Mucosa of descending colon (tissue), 3 donors: ENCODE measurements at regions not wholly inside any gene's neighbourhood (a gene's known extent, or its start where the extent isn't known, plus 50 kb on each side); places are given as distances from the start of the nearest gene placed in this dataset.

Experiments used
- ATAC-seq: fragments of 200-7000 bp; cut with Tn5 transposase; one replicate; pipeline ENCODE4 v1.9.1; 2020; ENCODE audit warnings: mild to moderate bottlenecking, moderate library complexity
- DNase-seq, 3 donors: peaks; one replicate each; pipeline ENCODE4 v3.0.0-alpha.2; 2020
- H3K36me3 ChIP-seq: fragments of 200-600 bp; one replicate; pipeline ENCODE4 v1.8.0; 2021; ENCODE audit warnings: low read depth, mild to moderate bottlenecking
- H3K4me1 ChIP-seq: fragments of 200-600 bp; one replicate; pipeline ENCODE4 v1.8.0; 2021; ENCODE audit warnings: low read depth, mild to moderate bottlenecking
- H3K4me3 ChIP-seq: fragments of 200-600 bp; one replicate; pipeline ENCODE4 v1.8.0; 2021; ENCODE audit warnings: mild to moderate bottlenecking
- H3K9me3 ChIP-seq: fragments of 200-600 bp; one replicate; pipeline ENCODE4 v1.8.0; 2021; ENCODE audit warnings: mild to moderate bottlenecking
- intact Hi-C, 2 donors: fragments of 100-400 bp; cut with DNase I in 1 of 2; cut with micrococcal nuclease in 1 of 2; formaldehyde crosslinking; loops; one replicate each; pipeline versions ENCODE4 v1.11.0 to v1.11.1; 2022; cut with DNase I, micrococcal nuclease
- TF ChIP-seq, protein P1 (sequence below): fragments of 200-600 bp; IDR thresholded peaks from one replicate; pipeline ENCODE4 v1.8.0; 2022; ENCODE audit warnings: antibody characterized with exemption, mild to moderate bottlenecking
- donor health status: DM: no; HTN: no; CAD: no; lungs with moderate emphysema.
- donor health status: DM: no; HTN: no; CAD: no.
- donor health status: DM: no; HTN: yes; CAD: no.

DNA sequence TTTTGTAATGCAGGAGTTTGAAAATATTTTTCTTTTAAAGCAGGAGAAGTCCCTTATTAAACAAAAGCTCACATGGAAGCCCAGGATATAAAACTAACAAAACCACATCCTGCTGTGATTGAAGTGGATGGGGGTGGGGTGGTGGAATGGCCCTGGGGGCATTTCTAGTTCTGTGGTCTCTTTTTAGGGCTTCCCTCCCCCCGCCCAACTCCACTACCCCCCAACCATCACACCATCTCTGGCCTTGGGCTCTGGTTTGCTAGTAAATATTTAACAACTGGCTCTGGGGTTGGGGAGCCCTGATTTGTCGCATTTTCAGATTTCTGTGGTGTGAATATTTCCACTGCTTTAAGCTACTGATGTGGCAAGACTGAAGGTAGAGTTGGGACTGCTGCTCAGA, 279.6 kb upstream of the PLET1 start:
- no peaks in the 10 kb centered on the region for H3K4me1 ChIP-seq
- TF ChIP-seq, protein P1, sequence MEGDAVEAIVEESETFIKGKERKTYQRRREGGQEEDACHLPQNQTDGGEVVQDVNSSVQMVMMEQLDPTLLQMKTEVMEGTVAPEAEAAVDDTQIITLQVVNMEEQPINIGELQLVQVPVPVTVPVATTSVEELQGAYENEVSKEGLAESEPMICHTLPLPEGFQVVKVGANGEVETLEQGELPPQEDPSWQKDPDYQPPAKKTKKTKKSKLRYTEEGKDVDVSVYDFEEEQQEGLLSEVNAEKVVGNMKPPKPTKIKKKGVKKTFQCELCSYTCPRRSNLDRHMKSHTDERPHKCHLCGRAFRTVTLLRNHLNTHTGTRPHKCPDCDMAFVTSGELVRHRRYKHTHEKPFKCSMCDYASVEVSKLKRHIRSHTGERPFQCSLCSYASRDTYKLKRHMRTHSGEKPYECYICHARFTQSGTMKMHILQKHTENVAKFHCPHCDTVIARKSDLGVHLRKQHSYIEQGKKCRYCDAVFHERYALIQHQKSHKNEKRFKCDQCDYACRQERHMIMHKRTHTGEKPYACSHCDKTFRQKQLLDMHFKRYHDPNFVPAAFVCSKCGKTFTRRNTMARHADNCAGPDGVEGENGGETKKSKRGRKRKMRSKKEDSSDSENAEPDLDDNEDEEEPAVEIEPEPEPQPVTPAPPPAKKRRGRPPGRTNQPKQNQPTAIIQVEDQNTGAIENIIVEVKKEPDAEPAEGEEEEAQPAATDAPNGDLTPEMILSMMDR = no peak
- no peaks in the 10 kb centered on the region for H3K9me3 ChIP-seq
- ATAC-seq = no peak
- no peak for DNase-seq
- no peak overlapping the region for H3K4me3 ChIP-seq
- no peaks in the 10 kb centered on the region for H3K36me3 ChIP-seq
- intact Hi-C loops = no loop called here

DNA sequence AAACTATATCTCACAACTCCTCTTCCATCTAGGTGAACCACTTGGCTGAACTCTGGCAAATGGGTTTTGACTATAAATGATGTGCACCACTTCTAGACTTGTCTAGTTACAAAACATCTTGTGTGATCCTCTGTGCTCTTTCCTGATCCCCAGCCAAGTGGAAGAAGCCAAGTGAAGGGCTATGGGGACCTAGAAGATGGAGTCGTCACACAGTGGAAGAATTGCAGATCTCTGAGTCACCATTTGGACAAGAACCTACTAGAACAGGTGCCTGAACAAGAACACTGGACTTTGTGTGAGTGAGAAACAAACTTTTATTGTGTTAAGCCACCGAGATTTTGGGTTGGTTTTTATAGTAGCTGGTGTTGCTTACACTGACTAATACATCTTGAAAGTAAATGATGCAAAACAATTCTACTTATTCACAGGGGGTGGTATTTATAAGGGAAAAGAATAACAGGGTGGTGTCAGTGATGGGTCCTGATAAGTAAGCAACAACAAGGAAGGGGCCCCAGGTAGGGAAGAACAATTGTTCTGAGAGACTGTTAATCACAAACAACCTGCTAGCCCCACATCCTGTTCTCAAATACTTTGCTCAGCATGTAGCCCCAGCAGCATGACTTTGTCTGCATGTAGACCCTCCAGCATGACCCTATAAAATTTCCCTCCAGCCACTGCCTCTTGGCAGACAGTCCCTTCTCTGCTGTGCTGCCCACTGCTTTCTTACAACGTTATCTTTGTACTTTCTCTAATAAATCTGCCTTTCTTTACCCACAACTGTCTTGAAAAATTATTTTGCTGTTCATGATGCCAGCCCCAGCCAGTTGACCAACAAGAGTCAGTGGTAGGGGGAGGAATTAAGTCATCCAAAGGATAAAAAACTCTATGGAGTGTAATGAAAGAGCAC, 280.7 kb upstream of the PLET1 start:
- ATAC-seq = no peak
- intact Hi-C loops = no loop called here
- TF ChIP-seq, protein P1 = no peak

DNA sequence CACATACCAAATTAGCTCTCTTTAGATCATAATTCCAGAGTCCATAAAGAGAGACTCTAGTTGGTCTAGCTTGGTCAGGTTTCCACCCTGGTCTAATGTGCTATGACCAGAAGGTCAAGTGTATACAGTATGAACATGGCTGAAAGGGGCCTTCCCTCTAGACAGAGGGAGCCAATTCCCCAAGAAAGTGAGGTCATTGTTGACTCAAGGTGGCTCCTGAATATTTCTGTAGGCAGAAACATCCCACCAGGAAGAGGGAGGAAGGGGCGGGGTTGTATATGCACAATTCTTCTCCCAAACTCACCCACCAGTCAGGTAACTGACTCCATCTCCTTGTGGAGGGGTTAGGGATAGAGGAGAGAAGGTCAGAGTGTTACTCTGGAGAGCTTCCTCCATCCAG, 281.8 kb upstream of the PLET1 start:
- TF ChIP-seq, protein P1 = no peak
- Histone ChIP-seq H3K4me1 (no peaks in the 10 kb centered on the region), H3K4me3 (no peak overlapping the region), H3K9me3 (no peaks in the 10 kb centered on the region), H3K36me3 (no peaks in the 10 kb centered on the region)
- DNase-seq = no peak
- intact Hi-C loops = no loop called here
- ATAC-seq = peak; percentile 11

More for the DNA sequence above, 280.7 kb upstream of the PLET1 start:
- Histone ChIP-seq H3K36me3 (no peaks in the 10 kb centered on the region), H3K4me3 (no peak overlapping the region), H3K4me1 (no peaks in the 10 kb centered on the region), H3K9me3 (no peaks in the 10 kb centered on the region)
- DNase-seq = no peak

DNA sequence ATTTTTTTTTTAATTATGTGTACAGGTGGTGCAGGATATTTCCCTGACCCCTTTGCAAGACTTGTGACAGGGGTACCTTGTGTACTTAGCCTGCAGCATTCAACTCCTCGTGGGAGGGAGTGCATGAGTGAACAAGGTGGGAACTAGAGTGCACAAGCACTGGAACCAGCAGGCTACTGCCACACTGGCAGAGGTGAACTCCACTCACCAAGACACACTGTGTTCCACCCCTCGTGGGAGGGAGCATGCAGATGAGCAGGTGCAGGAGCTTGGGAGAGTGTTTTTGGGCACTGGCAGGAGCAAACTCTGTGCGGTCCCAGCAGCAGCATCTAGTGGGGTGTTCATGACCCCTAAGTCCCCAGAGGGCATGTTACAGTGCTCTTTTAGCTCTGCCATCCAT, 282.7 kb upstream of the PLET1 start:
- TF ChIP-seq, protein P1 = no peak

DNA sequence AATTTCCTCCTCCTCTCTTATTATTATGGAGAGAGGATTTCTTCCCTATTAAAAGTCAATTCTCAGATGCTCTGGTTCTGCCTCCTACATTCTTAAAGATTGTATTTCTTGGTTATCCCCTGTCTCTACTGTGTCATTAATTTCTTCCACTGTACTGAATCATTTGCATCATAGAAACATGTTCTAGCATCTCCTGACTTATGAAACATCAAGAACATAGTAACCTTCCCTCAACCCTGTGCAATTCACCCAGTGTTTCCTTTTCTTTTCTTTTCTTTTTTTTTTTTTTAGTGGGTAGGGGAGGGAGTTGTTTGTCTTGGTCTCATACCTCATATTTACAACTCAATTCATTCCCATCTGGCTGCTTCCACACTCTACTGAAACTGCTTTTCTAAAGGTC, 288.0 kb upstream of the PLET1 start:
- TF ChIP-seq, protein P1 = no peak
- H3K36me3 ChIP-seq = no peaks in the 10 kb centered on the region
- H3K4me3 ChIP-seq = no peak overlapping the region
- DNase-seq = no peak
- H3K9me3 ChIP-seq = no peaks in the 10 kb centered on the region
- ATAC-seq = no peak
- H3K4me1 ChIP-seq = no peaks in the 10 kb centered on the region
- intact Hi-C loops = no loop called here

More for the DNA sequence above, 282.7 kb upstream of the PLET1 start:
- H3K36me3 ChIP-seq = no peaks in the 10 kb centered on the region
- no peaks in the 10 kb centered on the region for H3K9me3 ChIP-seq
- no peak overlapping the region for H3K4me3 ChIP-seq
- intact Hi-C loops = no loop called here
- no peak for DNase-seq
- no peak for ATAC-seq
- H3K4me1 ChIP-seq = no peaks in the 10 kb centered on the region
